Kidney (tissue), 10 donors: ENCODE measurements at regions not wholly inside any gene's neighbourhood (a gene's known extent, or its start where the extent isn't known, plus 50 kb on each side); places are given as distances from the start of the nearest gene placed in this dataset.
"Not testable (repeated sequence)": the region's sequence is repeated elsewhere in the genome, so short reads cannot be mapped to it uniquely, and the experiment has no call there.

Experiments used
- DNase-seq, 5 donors: peaks; one replicate each; pipeline ENCODE4 v3.0.0-alpha.2; 2013 to 2020
- FAIRE-seq: peaks from 2 replicates; lab custom pipeline; 2012; peaks lifted over from hg19 to GRCh38; lab: Jason Lieb, UNC
- H3K27ac ChIP-seq, 2 donors: one replicate each; pipeline ENCODE4 v1.7.0; 2013; ENCODE audit warnings: low read depth in 2 of 2, low read length in 2 of 2, inconsistent platforms in 1 of 2
- H3K27me3 ChIP-seq: one replicate; pipeline ENCODE4 v1.7.1; 2013; ENCODE audit warnings: low read length, inconsistent platforms; ENCODE audit not compliant: control insufficient read depth, insufficient read depth
- H3K36me3 ChIP-seq, 3 donors: one replicate each; pipeline versions ENCODE4 v1.7.0 to v1.7.1; 2013; ENCODE audit warnings: low read length in 3 of 3, control low read depth in 1 of 3, inconsistent platforms in 1 of 3; ENCODE audit not compliant: insufficient read depth in 3 of 3, control insufficient read depth in 2 of 3
- H3K4me1 ChIP-seq, 3 donors: one replicate each; pipeline versions ENCODE4 v1.7.0 to v1.7.1; 2013; ENCODE audit warnings: low read length in 3 of 3, inconsistent platforms in 1 of 3, low read depth in 1 of 3; ENCODE audit not compliant: control insufficient read depth in 2 of 3, insufficient read depth in 2 of 3
- H3K4me3 ChIP-seq, 3 donors: one replicate each; pipeline versions ENCODE4 v1.7.0 to v1.8.1; 2013; ENCODE audit warnings: low read length in 3 of 3, control low read depth in 1 of 3, inconsistent platforms in 1 of 3
- H3K9ac ChIP-seq, 3 donors: one replicate each; pipeline versions ENCODE4 v1.7.0 to v1.7.1; 2013; ENCODE audit warnings: low read length in 3 of 3, control low read depth in 1 of 3, inconsistent platforms in 1 of 3
- H3K9me3 ChIP-seq, 3 donors: one replicate each; pipeline versions ENCODE4 v1.7.0 to v1.7.1; 2013; ENCODE audit warnings: low read length in 3 of 3, control low read depth in 1 of 3, inconsistent platforms in 1 of 3; ENCODE audit not compliant: control insufficient read depth in 2 of 3, insufficient read depth in 1 of 3
- intact Hi-C: fragments of 100-400 bp; cut with DNase I; formaldehyde crosslinking; loops from one replicate; pipeline ENCODE4 v1.11.1; 2022
- donor health status: control.
- donor health status: control.
- donor health status: DM: yes; HTN: yes; CAD: no.
- donor health status: Normal renal cell carcinoma (clear cell type).

DNA sequence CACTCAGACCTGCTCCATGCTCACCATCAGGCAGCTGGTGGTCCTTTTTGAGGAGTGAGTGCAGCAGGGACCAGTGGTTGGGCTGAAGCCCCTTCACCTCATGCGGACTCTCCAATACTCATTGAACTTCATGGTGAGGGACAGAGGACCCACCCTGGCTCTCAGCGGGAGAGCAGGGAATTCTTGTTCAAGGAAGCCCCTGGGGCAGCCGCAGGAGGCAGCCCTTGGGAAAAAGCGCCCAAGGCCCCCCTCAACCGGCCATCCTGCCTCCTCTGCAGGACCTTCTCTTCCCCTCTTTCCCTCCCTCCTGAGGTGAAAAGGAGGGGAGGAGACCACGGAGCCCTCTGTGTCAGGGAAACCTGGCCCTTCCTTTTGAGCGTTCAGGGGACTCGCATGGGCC is 4510.9 kb upstream of the OR11H1 start:
- FAIRE-seq, intact Hi-C loops, H3K27ac ChIP-seq, H3K9ac ChIP-seq, H3K4me1 ChIP-seq, DNase-seq, H3K4me3 ChIP-seq, H3K36me3 ChIP-seq, H3K9me3 ChIP-seq, H3K27me3 ChIP-seq: not testable (repeated sequence)

DNA sequence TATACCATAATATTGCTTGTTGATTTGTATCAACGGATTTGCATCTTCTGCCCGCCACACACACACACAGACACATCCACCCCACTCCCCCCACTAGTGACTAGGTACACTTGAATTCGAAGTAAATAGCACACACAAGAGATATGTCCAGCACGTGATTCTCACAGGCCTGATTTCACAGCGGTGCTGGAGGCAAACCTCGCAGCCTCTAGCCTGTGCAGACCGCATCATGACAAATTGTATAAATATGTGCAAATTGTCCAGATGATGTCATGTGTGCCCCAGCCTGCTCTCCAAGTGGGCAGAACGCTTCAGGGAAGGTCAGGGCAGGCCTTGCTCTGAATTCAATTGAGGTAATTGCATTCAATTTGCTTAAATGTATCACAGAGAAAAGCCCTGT is 4507.5 kb upstream of the OR11H1 start:
- FAIRE-seq, H3K27ac ChIP-seq, H3K9me3 ChIP-seq, intact Hi-C loops, H3K27me3 ChIP-seq, H3K4me1 ChIP-seq, DNase-seq, H3K4me3 ChIP-seq, H3K36me3 ChIP-seq, H3K9ac ChIP-seq: not testable (repeated sequence)

DNA sequence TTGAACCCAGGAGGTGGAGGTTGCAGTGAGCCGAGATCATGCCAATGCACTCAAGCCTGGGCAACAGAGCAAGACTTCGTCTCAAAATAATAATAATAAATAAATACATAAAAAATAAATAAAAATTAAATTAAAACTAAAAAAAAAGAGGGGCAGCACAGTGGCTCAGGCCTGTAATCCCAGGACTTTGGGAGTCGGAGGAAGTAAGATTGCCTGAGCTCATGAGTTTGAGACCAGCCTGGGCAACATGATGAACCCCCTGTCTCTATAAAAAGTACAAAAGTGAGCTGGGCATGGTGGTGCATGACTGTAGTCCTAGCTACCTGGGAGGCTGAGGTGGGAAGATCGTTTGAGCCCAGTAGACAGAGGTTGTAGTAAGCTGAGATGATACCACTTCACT is 4501.5 kb upstream of the OR11H1 start:
- H3K9me3 ChIP-seq: peaks cover 5 to 22% (median 9%) of the 10 kb centered on the region in 3 donors

DNA sequence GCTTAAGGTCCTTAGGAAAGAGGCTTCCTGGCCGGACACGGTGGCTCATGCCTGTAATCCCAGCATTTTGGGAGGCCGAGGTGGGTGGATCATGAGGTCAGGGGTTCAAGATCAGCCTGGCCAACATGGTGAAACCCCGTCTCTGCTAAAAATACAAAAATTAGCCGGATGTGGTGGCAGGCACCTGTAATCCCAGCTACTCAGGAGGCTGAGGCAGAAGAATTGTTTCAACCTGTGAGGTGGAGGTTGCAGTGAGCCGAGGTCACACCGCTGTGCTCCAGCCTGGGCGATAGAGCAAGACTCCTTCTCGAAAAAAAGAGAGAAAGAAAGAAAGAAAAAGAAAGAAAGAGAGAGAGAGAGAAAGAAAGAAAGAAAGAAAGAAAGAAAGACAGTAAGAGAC is 4500.9 kb upstream of the OR11H1 start:
- DNase-seq, intact Hi-C loops: not testable (repeated sequence)
- peaks cover 5 to 22% (median 9%) of the 10 kb centered on the region in 3 donors for H3K9me3 ChIP-seq

More for the DNA sequence above, 4501.5 kb upstream of the OR11H1 start:
- intact Hi-C loops, H3K36me3 ChIP-seq, H3K4me1 ChIP-seq, H3K4me3 ChIP-seq, DNase-seq, H3K27ac ChIP-seq, H3K27me3 ChIP-seq, FAIRE-seq, H3K9ac ChIP-seq: not testable (repeated sequence)

DNA sequence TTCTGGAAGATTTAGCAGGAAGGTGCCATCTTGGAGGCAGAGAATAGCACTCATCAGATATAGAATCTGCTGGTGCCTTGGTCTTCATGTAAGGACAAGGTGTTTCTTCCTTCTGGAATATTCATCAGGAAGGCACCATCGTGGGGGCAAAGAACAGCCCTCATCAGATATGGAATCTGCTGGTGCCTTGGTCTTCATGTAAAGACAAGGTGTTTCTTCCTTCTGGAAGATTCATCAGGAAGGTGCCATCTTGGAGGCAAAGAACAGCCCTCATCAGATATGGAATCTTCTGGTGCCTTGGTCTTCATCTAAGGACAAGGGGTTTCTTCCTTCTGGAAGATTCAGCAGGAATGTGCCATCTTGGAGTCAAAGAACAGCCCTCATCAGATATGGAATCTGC is 4500.5 kb upstream of the OR11H1 start:
- H3K4me3 ChIP-seq, intact Hi-C loops, H3K4me1 ChIP-seq, H3K27ac ChIP-seq, FAIRE-seq, H3K36me3 ChIP-seq, H3K9ac ChIP-seq, H3K27me3 ChIP-seq: not testable (repeated sequence)
- DNase-seq: peak in 2 of 5 donors; percentile 9 to 17
- H3K9me3 ChIP-seq: peaks cover 5 to 22% (median 9%) of the 10 kb centered on the region in 3 donors

More for the DNA sequence above, 4500.9 kb upstream of the OR11H1 start:
- FAIRE-seq, H3K27me3 ChIP-seq, H3K9ac ChIP-seq, H3K4me1 ChIP-seq, H3K36me3 ChIP-seq, H3K27ac ChIP-seq, H3K4me3 ChIP-seq: not testable (repeated sequence)

DNA sequence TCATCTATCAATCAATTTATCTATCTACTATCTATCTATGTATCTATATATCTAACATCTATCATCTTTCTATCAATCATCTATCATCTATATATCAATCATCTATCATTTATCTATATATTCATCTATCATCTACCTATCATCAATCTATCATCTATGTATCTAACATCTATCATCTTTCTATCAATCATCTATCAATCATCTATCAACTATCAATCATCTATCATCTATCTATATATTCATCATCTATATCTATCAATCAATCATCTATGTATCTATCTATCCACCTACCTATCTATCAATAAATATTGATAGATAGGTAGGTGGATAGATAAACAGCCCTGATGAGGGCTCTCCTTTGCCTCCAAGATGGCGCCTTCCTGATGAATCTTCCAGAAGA is 4499.8 kb upstream of the OR11H1 start:
- H3K27ac ChIP-seq, intact Hi-C loops, H3K4me3 ChIP-seq, H3K27me3 ChIP-seq, H3K4me1 ChIP-seq, H3K9ac ChIP-seq, FAIRE-seq, DNase-seq, H3K36me3 ChIP-seq: not testable (repeated sequence)
- peaks cover 5 to 22% (median 7%) of the 10 kb centered on the region in 3 donors for H3K9me3 ChIP-seq

DNA sequence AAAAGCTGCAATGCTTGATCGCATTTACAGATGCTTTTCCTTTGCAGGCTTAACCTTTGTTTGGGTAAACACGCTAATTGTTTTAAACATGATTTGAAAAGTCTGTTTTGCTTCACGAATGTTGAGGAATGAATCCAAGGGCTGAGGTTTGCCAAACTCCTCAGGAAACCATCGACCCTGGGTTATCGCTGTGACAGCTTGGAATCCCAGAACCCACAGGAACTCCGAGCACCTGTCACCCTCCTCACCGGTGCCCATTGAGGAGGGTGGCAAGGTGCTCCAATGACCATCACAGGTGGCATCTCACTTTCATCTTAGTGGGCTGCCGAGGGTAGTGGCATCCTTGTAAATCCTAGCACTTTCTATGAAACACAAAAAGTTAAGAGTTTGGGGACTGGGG is 4498.5 kb upstream of the OR11H1 start:
- H3K36me3 ChIP-seq, H3K27me3 ChIP-seq, H3K4me1 ChIP-seq, H3K9ac ChIP-seq, intact Hi-C loops, FAIRE-seq, H3K27ac ChIP-seq, H3K4me3 ChIP-seq: not testable (repeated sequence)
- DNase-seq: peak in 1 of 5 donors; percentile 22
- peaks cover 5 to 26% (median 10%) of the 10 kb centered on the region in 3 donors for H3K9me3 ChIP-seq

DNA sequence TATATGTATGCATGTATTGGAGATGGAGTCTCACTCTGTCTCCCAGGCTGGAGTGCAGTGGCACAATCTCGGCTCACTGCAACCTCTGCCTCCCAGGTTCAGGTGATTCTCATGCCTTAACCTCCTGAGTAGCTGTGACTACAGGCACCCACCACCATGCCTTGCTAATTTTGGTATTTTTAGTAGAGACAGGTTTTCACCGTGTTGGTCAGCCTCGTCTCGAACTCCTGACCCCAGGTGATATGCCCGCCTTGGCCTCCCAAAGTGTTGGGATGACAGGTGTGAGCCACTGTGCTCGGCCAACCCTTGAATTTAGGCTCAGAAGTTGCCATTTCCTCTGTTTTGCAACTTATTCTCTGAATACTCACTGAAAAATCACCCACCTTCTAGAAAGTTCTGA is 4498.0 kb upstream of the OR11H1 start:
- H3K36me3 ChIP-seq, H3K9ac ChIP-seq, H3K27me3 ChIP-seq, H3K27ac ChIP-seq, H3K4me1 ChIP-seq, intact Hi-C loops, H3K4me3 ChIP-seq, FAIRE-seq: not testable (repeated sequence)
- DNase-seq: peak in 2 of 5 donors; percentile 8 to 24
- peaks cover 5 to 31% (median 11%) of the 10 kb centered on the region in 3 donors for H3K9me3 ChIP-seq
